HG02981 (cell line): ENCODE measurements at regions not wholly inside any gene's neighbourhood (a gene's known extent, or its start where the extent isn't known, plus 50 kb on each side); places are given as distances from the start of the nearest gene placed in this dataset.
"Not testable (repeated sequence)": the region's sequence is repeated elsewhere in the genome, so short reads cannot be mapped to it uniquely, and the experiment has no call there.

Experiments
- ATAC-seq: cut with Tn5 transposase; IDR thresholded peaks from one replicate; pipeline ENCODE4 v1.9.1; 2021; ENCODE audit warnings: mild to moderate bottlenecking, moderate library complexity; ENCODE audit not compliant: unreplicated experiment

DNA sequence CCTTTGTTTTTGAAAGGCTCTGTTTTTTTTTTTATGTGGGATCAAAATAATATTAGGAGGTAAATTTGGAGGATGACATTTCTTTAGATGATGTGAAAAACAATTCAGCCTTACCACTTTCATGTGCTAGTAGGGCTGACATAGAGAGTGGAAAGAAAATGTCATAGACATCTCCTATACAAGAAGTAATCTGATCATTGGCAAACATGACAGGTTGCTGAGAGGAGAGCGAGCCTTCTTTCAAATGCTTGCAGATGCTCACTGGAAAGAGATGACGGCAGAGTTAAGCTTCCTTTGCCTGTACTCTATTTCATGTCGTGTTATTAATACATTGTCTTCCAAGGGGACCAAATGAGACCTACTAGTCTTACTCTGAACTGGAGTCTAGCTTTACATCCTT is 160.1 kb upstream of the DAP start:
- ATAC-seq, result no peak

DNA sequence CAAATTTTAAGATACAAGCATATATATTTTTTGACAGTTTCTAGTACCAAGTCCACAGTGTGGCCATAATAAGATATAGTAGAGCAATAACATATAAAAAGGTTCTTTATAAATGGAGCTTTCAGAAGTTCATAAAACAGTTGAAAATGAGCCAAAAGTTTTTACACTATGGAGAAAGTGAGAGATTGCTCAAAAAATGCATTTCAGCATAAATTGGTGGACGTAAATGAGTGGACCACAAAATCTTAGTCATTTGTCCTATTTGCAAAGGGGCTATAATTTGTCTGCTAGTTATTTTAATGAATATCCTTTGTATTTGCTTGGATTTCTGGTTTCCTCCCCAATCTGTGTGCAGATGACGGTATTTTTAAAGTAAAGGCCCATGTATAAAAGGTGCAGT is 159.4 kb upstream of the DAP start:
- ATAC-seq, result no peak

GRCh38 chr5:10914741-10915480 is 153.9 kb upstream of the DAP start:
- ATAC-seq, result no peak

DNA sequence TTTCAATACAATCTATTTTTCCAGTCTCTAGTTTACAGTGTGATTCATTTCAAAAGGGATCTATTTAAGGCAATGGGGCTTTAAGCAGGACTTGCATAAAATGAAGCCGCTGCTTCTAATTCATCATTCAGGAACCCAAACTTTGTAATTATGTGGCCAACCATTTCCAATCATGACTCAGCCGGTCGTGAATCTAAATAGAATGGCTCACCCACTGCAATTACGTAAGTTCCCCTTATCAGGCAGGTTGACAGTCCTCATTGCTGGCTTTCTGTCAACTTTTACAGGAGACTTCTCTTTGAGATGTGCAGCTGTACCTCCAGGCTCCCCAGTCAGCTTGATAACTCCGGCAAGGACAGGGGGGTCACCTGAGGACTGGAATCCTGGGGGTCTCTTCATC is 152.8 kb upstream of the DAP start:
- ATAC-seq, result no peak

- ATAC-seq, result no peak
Measured at GRCh38 chr5:10913181-10913810, 152.3 kb upstream of the DAP start.

DNA sequence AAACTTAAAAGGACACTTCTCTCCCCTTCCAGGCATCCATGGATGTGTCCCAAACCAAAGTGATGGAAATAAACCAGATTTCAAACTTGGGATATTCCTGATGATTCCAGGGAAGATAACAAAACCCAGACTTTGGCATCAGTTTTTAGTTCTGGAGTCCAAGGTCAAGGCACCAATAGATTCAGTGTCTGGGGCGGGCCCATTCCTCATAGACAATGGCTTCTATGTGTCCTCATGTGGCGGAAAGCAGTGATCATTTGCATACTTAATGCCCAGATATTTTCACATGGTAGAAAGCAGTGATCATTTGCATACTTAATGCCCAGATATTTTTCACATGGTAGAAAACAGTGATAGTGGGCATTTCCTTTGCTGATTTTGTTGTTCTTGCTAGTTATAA is 151.4 kb upstream of the DAP start:
- ATAC-seq, result no peak

GRCh38 chr5:10910261-10910660 is 149.2 kb upstream of the DAP start:
- ATAC-seq, result no peak

GRCh38 chr5:10904862-10905432 is 143.9 kb upstream of the DAP start:
- ATAC-seq, result no peak

DNA sequence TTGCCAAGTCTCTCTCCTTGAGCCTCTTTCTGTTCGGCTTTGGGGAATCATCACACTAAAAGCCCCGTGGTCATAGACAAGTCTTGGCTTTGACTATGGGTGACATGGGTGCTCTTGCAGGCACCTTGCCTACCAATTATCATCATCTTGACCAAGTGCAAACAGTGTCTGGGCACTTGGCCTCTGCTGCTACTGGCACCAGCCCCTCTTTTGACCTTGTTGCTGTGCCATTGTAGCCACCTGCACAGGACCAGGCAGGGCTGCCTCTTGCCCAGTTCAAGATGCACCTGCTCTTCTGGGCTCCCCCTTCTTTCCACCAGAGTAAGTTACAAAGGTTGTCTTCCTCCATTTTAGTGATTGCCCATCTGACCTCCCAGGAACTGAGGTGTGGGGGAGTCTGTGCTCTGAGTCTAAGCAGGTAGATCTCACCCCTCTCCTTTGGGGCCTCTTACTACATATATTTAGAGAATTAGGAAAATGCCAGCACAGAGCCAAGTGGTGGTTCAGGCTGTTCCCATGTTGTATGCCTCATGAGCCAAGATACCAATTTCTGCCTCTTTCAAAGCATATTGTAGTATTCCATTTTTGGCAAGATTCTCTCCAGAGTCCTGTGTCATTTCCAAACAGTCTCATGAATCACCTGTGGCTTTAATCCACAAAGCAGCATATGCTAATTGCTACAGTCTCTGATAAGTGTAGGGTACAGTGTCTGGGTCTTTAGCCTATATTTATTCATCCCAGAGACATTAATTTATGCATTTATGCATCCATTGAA is 142.9 kb upstream of the DAP start:
- ATAC-seq, result no peak

GRCh38 chr5:10902145-10902544 is 141.1 kb upstream of the DAP start:
- no peak for ATAC-seq

DNA sequence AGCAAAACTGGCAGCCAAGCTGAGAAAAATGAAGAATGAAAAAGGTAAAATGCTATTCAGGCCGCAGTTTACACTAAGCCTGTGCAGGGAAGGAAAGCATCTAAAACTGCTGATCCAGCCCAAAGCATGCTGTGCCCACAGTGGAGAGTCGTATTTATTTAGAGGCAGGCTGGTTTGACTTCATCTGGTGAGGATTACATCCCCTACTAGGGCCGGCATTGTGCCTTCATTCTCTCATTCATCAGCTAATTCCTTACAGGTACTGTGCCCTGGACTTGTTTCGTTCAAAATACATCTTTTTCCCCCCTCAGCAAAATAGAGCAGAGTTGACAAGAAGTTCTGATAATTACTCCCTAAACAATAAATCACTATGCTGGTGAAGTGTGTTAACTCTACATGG is 137.5 kb upstream of the DAP start:
- no peak for ATAC-seq

GRCh38 chr5:10896016-10896415 is 135.0 kb upstream of the DAP start:
- ATAC-seq, result no peak

GRCh38 chr5:10894445-10895054 is 133.5 kb upstream of the DAP start:
- no peak for ATAC-seq

DNA sequence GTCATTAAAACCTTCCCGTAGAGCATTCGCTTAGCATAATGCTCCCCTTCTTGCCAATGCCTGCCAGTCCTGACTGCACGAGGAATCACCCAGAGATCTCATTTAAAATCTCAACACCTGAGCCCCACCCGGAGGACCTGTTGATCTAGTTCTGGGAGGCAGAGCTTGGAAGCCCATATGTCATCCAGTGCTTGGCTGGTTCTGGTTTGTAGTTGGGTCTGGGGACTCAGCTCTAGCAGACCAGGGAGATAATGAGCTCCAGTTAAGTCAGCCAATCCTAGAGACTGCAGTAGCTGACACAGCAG is 131.8 kb upstream of the DAP start:
- no peak for ATAC-seq

- ATAC-seq, result no peak
Measured at GRCh38 chr5:10892147-10892910, 131.3 kb upstream of the DAP start.

GRCh38 chr5:10891193-10891592 is 130.2 kb upstream of the DAP start:
- ATAC-seq, result no peak

GRCh38 chr5:10886497-10886896 is 125.5 kb upstream of the DAP start:
- no peak for ATAC-seq

DNA sequence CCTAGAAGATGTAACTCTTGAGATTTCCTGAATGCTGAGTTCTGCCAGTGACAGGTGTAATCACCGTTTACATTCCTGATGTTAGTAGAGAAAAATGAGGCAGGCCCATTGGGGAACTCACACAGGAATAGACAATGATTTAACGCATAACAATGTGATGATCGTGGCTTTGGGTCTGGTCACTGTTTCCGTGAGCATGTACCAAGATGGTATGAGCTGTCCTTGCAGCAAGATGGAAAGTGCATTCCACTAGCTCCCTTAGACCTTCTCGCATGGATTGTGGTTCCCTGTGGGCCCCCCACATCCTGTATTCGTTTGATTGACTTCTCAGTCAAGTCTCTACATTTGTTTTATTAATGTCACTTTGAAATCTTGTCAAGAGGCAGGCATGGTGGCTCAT is 124.0 kb upstream of the DAP start:
- ATAC-seq, result no peak

- ATAC-seq, result not testable (repeated sequence)
Measured at GRCh38 chr5:10883945-10884344, 122.9 kb upstream of the DAP start.

DNA sequence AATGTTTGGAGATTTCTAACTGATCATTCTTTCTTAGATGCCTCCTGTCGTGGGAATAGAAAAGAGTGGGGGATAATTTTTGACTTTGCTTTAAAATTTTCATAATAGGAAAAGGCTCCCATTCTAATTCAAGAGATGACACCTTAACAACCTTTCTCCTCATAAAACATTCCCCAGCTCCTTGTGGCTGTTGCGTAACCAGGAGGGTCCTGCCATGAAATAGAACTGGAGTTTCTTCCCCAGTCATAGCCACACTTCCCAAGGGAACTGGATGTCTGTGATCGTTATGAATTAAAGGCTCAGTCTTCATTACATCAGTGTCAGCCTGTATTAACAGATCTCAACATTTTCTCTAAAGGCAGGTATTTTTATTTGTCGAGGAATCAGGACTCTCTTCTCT is 119.9 kb upstream of the DAP start:
- no peak for ATAC-seq

DNA sequence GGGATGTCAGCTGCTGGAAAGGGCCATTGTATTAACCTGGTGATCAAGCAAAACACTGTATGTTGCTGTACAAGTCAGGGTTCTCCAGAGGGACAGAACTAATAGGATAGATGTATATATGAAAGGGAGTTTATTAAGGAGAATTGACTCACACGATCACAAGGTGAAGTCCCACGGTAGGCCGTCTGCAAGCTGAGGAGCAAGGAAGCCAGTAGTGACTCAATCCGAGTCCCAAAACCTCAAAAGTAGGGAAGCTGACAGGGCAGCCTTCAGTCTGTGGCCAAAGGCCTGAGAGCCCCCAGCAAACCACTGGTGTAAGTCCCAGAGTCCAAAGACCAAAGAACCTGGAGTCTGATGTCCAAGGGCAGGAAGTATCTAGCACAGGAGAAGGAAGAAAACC is 116.0 kb upstream of the DAP start:
- ATAC-seq, result not testable (repeated sequence)
